Ishikawa (cell line): ENCODE measurements at regions not wholly inside any gene's neighbourhood (a gene's known extent, or its start where the extent isn't known, plus 50 kb on each side); places are given as distances from the start of the nearest gene placed in this dataset.

ENCODE experiments used
- RAD21 ChIP-seq: IDR thresholded peaks from 2 replicates; pipeline ENCODE4 v1.6.1; 2012; ENCODE audit warnings: low read depth
- TF ChIP-seq, protein P1 (sequence below): IDR thresholded peaks from 2 replicates; pipeline ENCODE4 v1.6.1; 2012; ENCODE audit warnings: low read depth, mild to moderate bottlenecking
- TF ChIP-seq, protein P2 (sequence below): IDR thresholded peaks from 2 replicates; pipeline ENCODE4 v1.6.1; 2012

DNA sequence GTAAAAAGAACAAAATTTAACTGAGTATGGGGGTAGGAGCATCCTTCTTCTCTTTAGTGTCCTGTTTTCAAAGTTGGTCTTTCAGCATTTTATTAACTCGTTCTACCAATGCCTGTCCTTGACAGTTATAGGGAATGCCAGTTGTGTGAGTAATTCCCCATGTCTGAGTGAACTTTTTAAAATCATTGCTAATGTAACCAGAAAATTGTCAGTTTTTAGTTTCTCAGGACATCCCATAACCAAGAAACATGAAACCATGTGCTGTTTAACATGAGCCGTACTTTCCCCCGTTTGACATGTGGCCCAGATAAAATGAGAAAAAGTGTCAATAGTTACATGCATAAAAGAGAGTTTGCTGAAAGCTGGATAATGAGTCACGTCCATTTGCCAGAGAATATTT lies 71.4 kb upstream of the ARL4D start:
- TF ChIP-seq, protein P1, sequence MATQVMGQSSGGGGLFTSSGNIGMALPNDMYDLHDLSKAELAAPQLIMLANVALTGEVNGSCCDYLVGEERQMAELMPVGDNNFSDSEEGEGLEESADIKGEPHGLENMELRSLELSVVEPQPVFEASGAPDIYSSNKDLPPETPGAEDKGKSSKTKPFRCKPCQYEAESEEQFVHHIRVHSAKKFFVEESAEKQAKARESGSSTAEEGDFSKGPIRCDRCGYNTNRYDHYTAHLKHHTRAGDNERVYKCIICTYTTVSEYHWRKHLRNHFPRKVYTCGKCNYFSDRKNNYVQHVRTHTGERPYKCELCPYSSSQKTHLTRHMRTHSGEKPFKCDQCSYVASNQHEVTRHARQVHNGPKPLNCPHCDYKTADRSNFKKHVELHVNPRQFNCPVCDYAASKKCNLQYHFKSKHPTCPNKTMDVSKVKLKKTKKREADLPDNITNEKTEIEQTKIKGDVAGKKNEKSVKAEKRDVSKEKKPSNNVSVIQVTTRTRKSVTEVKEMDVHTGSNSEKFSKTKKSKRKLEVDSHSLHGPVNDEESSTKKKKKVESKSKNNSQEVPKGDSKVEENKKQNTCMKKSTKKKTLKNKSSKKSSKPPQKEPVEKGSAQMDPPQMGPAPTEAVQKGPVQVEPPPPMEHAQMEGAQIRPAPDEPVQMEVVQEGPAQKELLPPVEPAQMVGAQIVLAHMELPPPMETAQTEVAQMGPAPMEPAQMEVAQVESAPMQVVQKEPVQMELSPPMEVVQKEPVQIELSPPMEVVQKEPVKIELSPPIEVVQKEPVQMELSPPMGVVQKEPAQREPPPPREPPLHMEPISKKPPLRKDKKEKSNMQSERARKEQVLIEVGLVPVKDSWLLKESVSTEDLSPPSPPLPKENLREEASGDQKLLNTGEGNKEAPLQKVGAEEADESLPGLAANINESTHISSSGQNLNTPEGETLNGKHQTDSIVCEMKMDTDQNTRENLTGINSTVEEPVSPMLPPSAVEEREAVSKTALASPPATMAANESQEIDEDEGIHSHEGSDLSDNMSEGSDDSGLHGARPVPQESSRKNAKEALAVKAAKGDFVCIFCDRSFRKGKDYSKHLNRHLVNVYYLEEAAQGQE = no peak
- TF ChIP-seq, protein P2, sequence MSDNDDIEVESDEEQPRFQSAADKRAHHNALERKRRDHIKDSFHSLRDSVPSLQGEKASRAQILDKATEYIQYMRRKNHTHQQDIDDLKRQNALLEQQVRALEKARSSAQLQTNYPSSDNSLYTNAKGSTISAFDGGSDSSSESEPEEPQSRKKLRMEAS = no peak
- TF ChIP-seq RAD21 = no peak
